ENCODE measurements at regions not wholly inside any gene's neighbourhood (a gene's known extent, or its start where the extent isn't known, plus 50 kb on each side); places are given as distances from the start of the nearest gene placed in this dataset.

DNA sequence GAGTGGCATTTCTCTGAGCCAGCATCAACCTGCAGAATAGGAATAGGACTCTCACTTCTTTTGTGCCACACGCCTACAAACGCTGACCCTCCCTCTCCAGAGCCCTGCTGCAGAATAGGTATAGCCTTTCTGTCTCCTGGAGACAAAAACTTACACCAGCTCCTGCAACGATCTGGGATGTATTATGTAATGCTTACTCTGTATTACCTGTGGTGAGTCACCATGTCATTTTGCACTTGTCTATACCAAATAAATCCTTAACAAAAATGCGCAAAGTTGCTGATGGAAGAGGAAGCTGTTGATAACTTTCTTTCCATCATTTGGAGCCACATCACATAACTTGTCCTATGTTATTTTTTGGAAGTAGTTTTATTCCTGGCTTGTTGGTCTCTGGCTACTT lies 155.8 kb upstream of the FNDC3A start:
- TF ChIP-seq, protein P1, sequence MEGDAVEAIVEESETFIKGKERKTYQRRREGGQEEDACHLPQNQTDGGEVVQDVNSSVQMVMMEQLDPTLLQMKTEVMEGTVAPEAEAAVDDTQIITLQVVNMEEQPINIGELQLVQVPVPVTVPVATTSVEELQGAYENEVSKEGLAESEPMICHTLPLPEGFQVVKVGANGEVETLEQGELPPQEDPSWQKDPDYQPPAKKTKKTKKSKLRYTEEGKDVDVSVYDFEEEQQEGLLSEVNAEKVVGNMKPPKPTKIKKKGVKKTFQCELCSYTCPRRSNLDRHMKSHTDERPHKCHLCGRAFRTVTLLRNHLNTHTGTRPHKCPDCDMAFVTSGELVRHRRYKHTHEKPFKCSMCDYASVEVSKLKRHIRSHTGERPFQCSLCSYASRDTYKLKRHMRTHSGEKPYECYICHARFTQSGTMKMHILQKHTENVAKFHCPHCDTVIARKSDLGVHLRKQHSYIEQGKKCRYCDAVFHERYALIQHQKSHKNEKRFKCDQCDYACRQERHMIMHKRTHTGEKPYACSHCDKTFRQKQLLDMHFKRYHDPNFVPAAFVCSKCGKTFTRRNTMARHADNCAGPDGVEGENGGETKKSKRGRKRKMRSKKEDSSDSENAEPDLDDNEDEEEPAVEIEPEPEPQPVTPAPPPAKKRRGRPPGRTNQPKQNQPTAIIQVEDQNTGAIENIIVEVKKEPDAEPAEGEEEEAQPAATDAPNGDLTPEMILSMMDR (IDR thresholded peaks at IDR 0.05), result no peak

DNA sequence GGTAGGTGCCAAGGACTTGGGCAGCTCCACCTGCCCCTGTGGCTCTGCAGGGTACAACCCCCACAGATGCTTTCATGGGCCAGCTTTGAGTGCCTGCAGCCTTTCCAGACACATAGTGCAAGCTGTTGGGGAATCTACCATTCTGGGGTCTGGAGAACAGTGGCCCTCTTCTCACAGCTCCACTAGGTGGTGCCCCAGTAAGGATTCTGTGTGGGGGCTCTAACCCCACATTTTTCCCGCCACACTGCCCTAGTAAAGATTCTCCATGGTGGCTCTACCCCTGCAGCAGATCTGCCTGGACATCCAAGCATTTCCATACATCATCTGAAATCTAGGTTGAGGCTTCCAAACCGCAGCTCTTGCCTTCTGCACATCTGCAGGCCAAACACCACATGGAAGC lies 149.7 kb upstream of the FNDC3A start:
- TF ChIP-seq, protein P1 (IDR thresholded peaks at IDR 0.05), result no peak

DNA sequence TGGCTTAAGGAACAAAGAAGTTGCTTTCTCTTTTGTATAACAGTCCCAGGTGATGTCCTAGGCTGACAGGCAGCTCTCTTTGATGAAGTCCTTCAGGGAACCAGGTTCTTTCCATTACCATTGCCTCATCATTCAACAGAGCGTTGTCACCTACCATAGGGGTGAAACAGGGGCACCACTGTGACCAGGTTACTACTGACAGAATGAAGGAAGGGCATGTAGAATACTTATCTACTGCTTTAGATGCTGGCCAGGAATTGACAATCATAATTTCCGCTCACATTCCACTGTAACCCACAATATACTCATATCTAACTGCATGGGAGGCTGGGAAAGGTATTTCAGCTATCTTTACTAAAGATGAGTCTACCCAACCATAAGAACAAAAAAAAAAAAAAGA lies 148.0 kb upstream of the FNDC3A start:
- TF ChIP-seq, protein P1 (IDR thresholded peaks at IDR 0.05), result no peak

DNA sequence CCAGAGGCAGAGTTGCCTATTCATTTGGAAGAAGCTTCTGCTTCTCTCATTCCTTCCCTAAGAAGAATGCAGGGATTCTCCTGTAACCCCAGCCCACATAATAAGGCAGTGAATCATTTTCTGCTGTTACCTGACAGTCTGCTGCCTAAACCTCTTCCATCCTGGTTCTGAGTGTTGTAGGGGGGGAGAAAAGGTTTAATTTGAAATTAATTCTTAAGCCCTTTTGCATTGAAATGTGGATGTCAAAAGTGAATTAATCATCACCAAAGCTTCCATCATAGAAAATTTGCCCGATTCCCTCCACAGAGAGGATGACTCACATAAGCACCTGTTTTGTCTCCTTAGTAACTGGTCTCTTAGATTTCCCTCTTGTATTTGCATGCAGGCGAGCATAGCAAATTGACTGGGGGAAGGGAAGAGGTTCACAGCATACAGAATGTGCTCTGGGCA lies 146.7 kb upstream of the FNDC3A start:
- TF ChIP-seq, protein P1 (IDR thresholded peaks at IDR 0.05), result no peak

DNA sequence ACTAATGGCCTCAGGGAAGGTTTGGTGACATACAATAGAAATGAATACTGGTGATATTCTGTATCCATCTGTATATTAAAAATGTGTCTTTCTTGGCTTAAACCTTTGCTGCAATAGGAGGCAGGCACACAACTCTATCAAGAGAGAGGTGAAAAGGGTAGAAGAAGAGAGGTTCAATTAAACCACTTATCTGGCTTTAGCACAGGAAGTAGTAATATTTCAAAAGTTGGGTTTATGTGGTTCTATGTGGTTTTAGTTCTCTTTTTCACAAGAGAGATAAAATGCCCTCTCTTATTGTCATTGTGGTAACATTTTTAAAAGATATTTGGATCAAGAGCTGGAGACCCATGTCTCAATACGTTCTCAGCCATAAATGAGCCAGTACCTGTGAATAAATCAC lies 146.2 kb upstream of the FNDC3A start:
- TF ChIP-seq, protein P1 (IDR thresholded peaks at IDR 0.05), result no peak

DNA sequence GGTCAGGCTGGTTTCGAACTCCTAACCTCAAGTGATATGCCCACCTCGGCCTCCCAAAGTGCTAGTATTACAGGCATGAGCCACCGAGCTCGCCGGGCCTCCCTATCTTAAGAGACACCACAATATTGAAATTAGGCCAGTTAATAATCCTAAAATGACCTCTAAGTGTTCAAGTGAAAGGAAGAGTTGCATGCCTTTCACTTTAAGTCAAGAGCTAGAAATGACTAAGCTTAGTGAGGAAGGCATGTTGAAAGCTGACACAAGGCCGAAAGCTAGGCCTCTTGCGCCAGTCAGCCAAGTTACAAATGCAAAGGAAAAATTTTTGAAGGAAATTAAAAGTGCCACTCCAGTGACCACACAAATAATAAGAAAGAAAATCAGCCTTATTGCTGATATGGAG lies 144.5 kb upstream of the FNDC3A start:
- TF ChIP-seq, protein P1 (IDR thresholded peaks at IDR 0.05), result no peak

DNA sequence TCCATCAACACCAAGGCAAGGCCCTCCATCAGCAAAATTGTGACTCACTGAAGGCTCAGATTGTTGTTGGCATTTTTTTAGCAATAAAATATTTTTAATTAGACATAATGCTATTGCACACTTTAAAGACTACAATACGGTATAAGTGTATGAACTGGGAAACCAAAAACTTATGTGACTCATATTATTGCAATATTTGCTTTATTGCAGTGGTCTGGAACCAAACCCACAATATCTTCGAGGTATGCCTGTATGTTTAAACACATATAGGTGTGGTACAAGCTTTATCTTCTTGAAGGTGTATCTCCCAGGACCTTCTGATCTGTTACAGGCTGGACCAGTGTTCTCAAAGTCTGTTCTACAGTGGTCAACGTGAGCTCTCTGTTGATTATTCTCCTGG lies 142.3 kb upstream of the FNDC3A start:
- TF ChIP-seq, protein P1 (IDR thresholded peaks at IDR 0.05), result no peak
